ENCODE measurements at regions not wholly inside any gene's neighbourhood (a gene's known extent, or its start where the extent isn't known, plus 50 kb on each side); places are given as distances from the start of the nearest gene placed in this dataset.

GRCh38 chr6:21798468-21798867 is 204.9 kb downstream of the SOX4 start:
- DNase-seq = no peak
- Mint-ChIP-seq H3K27ac (peak overlapping the region; percentile 82), H3K9me3 (peaks cover 35% of the 10 kb centered on the region), H3K27me3 (ENCODE audit: low read depth, poor library complexity) (no peaks in the 10 kb centered on the region), H3K4me1 (peaks cover 39% of the 10 kb centered on the region), H3K36me3 (ENCODE audit: low read depth) (peaks cover 57% of the 10 kb centered on the region), H3K4me3 (peak overlapping the region; percentile 2)
- TF ChIP-seq CTCF (IDR thresholded peaks at IDR 0.05) = no peak

GRCh38 chr6:21800330-21800729 is 206.8 kb downstream of the SOX4 start:
- H3K4me3 Mint-ChIP-seq = peak overlapping the region; percentile 47
- TF ChIP-seq CTCF (IDR thresholded peaks at IDR 0.05) = no peak
- H3K27ac Mint-ChIP-seq = peak overlapping the region; percentile 92
- H3K27me3 Mint-ChIP-seq (ENCODE audit: low read depth, poor library complexity) = no peaks in the 10 kb centered on the region
- peaks cover 62% of the 10 kb centered on the region for H3K36me3 Mint-ChIP-seq (ENCODE audit: low read depth)
- H3K4me1 Mint-ChIP-seq = peaks cover 47% of the 10 kb centered on the region
- peaks cover 27% of the 10 kb centered on the region for H3K9me3 Mint-ChIP-seq
- no peak for DNase-seq

- TF ChIP-seq CTCF (IDR thresholded peaks at IDR 0.05) = no peak
- H3K27me3 Mint-ChIP-seq (ENCODE audit: low read depth, poor library complexity) = no peaks in the 10 kb centered on the region
- H3K9me3 Mint-ChIP-seq = peaks cover 21% of the 10 kb centered on the region
- peak overlapping the region; percentile 92 for H3K27ac Mint-ChIP-seq
- peak; percentile 43 for DNase-seq
- H3K4me3 Mint-ChIP-seq = peak overlapping the region; percentile 49
- H3K4me1 Mint-ChIP-seq = peaks cover 49% of the 10 kb centered on the region
- H3K36me3 Mint-ChIP-seq (ENCODE audit: low read depth) = peaks cover 57% of the 10 kb centered on the region
Observed at GRCh38 chr6:21800948-21801438, 207.4 kb downstream of the SOX4 start.

GRCh38 chr6:21801446-21802174 is 208.1 kb downstream of the SOX4 start:
- peaks cover 49% of the 10 kb centered on the region for H3K4me1 Mint-ChIP-seq
- H3K36me3 Mint-ChIP-seq (ENCODE audit: low read depth) = peaks cover 57% of the 10 kb centered on the region
- H3K9me3 Mint-ChIP-seq = peaks cover 17% of the 10 kb centered on the region
- TF ChIP-seq CTCF (IDR thresholded peaks at IDR 0.05) = no peak
- H3K27ac Mint-ChIP-seq = peak overlapping the region; percentile 92
- H3K4me3 Mint-ChIP-seq = no peak overlapping the region
- no peaks in the 10 kb centered on the region for H3K27me3 Mint-ChIP-seq (ENCODE audit: low read depth, poor library complexity)
- no peak for DNase-seq

GRCh38 chr6:21802175-21802822 is 208.7 kb downstream of the SOX4 start:
- H3K9me3 Mint-ChIP-seq = peaks cover 17% of the 10 kb centered on the region
- TF ChIP-seq CTCF (IDR thresholded peaks at IDR 0.05) = no peak
- H3K4me3 Mint-ChIP-seq = no peak overlapping the region
- peaks cover 56% of the 10 kb centered on the region for H3K4me1 Mint-ChIP-seq
- DNase-seq = no peak
- peaks cover 60% of the 10 kb centered on the region for H3K36me3 Mint-ChIP-seq (ENCODE audit: low read depth)
- H3K27me3 Mint-ChIP-seq (ENCODE audit: low read depth, poor library complexity) = no peaks in the 10 kb centered on the region
- H3K27ac Mint-ChIP-seq = peak overlapping the region; percentile 92
